HFFc6 (cell line): ENCODE measurements at regions not wholly inside any gene's neighbourhood (a gene's known extent, or its start where the extent isn't known, plus 50 kb on each side); places are given as distances from the start of the nearest gene placed in this dataset.
"Not testable (repeated sequence)": the region's sequence is repeated elsewhere in the genome, so short reads cannot be mapped to it uniquely, and the experiment has no call there.

Source experiments
- DNase-seq: peaks from one replicate; pipeline ENCODE4 v3.0.0-alpha.2; 2018
- H3K27ac Mint-ChIP-seq: 2 replicates; pipeline ENCODE4 v1.8.0; 2020; ENCODE audit warnings: mild to moderate bottlenecking, mixed read lengths
- H3K27me3 Mint-ChIP-seq: 2 replicates; pipeline ENCODE4 v1.8.0; 2021; ENCODE audit warnings: mild to moderate bottlenecking, moderate library complexity, mixed read lengths; ENCODE audit not compliant: insufficient read depth
- H3K36me3 Mint-ChIP-seq: 2 replicates; pipeline ENCODE4 v1.8.0; 2021; ENCODE audit warnings: low read depth, mixed read lengths
- H3K4me1 Mint-ChIP-seq: 2 replicates; pipeline ENCODE4 v1.8.0; 2020; ENCODE audit warnings: low read depth, mixed read lengths
- H3K4me3 Mint-ChIP-seq: 2 replicates; pipeline ENCODE4 v1.8.0; 2020; ENCODE audit warnings: mild to moderate bottlenecking, moderate library complexity, mixed read lengths
- H3K9me3 Mint-ChIP-seq: 2 replicates; pipeline ENCODE4 v1.8.0; 2020; ENCODE audit warnings: mild to moderate bottlenecking, mixed read lengths
- TF ChIP-seq, protein P1 (sequence below): fragments of 200-600 bp; sonication (generic); IDR thresholded peaks from 2 replicates; pipeline ENCODE4 v1.5.0; 2021; ENCODE audit warnings: antibody characterized with exemption, mild to moderate bottlenecking

- Mint-ChIP-seq H3K4me1 (no peaks in the 10 kb centered on the region), H3K27ac (no peak overlapping the region), H3K27me3 (no peaks in the 10 kb centered on the region; the same call in 1 of the 2 replicates), H3K36me3 (no peaks in the 10 kb centered on the region), H3K4me3 (no peak overlapping the region), H3K9me3 (no peaks in the 10 kb centered on the region)
- DNase-seq = no peak
- TF ChIP-seq, protein P1, sequence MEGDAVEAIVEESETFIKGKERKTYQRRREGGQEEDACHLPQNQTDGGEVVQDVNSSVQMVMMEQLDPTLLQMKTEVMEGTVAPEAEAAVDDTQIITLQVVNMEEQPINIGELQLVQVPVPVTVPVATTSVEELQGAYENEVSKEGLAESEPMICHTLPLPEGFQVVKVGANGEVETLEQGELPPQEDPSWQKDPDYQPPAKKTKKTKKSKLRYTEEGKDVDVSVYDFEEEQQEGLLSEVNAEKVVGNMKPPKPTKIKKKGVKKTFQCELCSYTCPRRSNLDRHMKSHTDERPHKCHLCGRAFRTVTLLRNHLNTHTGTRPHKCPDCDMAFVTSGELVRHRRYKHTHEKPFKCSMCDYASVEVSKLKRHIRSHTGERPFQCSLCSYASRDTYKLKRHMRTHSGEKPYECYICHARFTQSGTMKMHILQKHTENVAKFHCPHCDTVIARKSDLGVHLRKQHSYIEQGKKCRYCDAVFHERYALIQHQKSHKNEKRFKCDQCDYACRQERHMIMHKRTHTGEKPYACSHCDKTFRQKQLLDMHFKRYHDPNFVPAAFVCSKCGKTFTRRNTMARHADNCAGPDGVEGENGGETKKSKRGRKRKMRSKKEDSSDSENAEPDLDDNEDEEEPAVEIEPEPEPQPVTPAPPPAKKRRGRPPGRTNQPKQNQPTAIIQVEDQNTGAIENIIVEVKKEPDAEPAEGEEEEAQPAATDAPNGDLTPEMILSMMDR = no peak
Measured at GRCh38 chr7:121676168-121676567, 196.8 kb upstream of the PTPRZ1 start.

DNA sequence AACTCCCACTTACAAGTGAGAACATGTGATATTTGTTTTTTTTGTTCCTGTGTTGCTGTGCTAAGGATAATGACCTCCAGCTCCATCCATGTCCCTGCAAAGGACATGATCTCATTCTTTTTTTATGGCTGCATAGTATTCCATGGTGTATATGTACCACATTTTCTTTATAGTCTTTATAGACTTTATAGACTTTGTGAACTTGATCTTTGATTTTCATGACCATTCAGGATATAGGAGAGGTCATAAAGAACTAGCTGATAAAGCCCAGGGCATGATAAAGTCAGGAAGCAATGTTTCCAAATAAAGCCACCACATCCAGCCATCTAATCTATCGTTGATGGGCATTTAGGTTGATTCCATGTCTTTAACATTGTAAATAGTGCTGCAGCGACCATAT, 198.5 kb upstream of the PTPRZ1 start:
- not testable (repeated sequence) for H3K4me3 Mint-ChIP-seq, H3K27me3 Mint-ChIP-seq

GRCh38 chr7:121669144-121669543, 203.8 kb upstream of the PTPRZ1 start:
- Mint-ChIP-seq H3K36me3 (no peaks in the 10 kb centered on the region), H3K4me3 (no peak overlapping the region), H3K27ac (no peak overlapping the region), H3K27me3 (peaks cover 1% of the 10 kb centered on the region; the same call in 1 of the 2 replicates), H3K9me3 (peaks cover 9% of the 10 kb centered on the region; the same call in 1 of the 2 replicates), H3K4me1 (no peaks in the 10 kb centered on the region)
- no peak for DNase-seq
- TF ChIP-seq, protein P1 = no peak

More for the DNA sequence above, 198.5 kb upstream of the PTPRZ1 start:
- not testable (repeated sequence) for H3K9me3 Mint-ChIP-seq, H3K27ac Mint-ChIP-seq, DNase-seq, H3K4me1 Mint-ChIP-seq, H3K36me3 Mint-ChIP-seq

- Mint-ChIP-seq H3K4me3 (no peak overlapping the region), H3K27me3 (peaks cover 3% of the 10 kb centered on the region)
Measured at GRCh38 chr7:121666306-121666705, 206.7 kb upstream of the PTPRZ1 start.

DNA sequence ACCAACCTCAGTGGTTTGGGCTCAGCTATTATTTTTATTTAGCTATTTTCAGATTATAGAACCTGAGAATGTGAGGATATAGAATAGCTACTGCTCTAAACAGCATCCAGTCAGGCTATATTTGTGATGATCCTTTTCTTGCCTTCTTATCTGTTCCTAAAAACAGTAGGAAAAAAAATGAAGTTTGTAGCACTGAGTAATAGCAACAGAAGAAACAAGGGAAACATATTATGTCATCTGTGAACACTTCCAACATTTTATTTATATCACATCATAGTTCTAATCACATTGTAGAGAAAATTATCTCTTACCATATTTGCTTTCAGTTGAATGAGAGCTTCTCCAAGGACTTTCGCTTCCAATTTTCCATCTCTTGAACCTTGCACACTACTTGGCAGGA, 229.6 kb upstream of the PTPRZ1 start:
- Mint-ChIP-seq H3K36me3 (no peaks in the 10 kb centered on the region), H3K4me1 (no peaks in the 10 kb centered on the region), H3K27ac (no peak overlapping the region), H3K27me3 (no peaks in the 10 kb centered on the region), H3K4me3 (no peak overlapping the region), H3K9me3 (no peaks in the 10 kb centered on the region)
- DNase-seq = no peak
- TF ChIP-seq, protein P1 = no peak

More at GRCh38 chr7:121666306-121666705, 206.7 kb upstream of the PTPRZ1 start:
- Mint-ChIP-seq H3K36me3 (no peaks in the 10 kb centered on the region), H3K9me3 (peaks cover 9% of the 10 kb centered on the region; the same call in 1 of the 2 replicates), H3K27ac (no peak overlapping the region), H3K4me1 (no peaks in the 10 kb centered on the region)
- TF ChIP-seq, protein P1 = no peak
- no peak for DNase-seq

GRCh38 chr7:121639705-121640104, 233.3 kb upstream of the PTPRZ1 start:
- Mint-ChIP-seq H3K4me1 (no peaks in the 10 kb centered on the region), H3K36me3 (no peaks in the 10 kb centered on the region), H3K27ac (no peak overlapping the region), H3K4me3 (no peak overlapping the region), H3K9me3 (no peaks in the 10 kb centered on the region), H3K27me3 (no peaks in the 10 kb centered on the region)
- no peak for DNase-seq
- TF ChIP-seq, protein P1 = no peak
